GM18498 (cell line): ENCODE measurements at regions not wholly inside any gene's neighbourhood (a gene's known extent, or its start where the extent isn't known, plus 50 kb on each side); places are given as distances from the start of the nearest gene placed in this dataset.
A peak's percentile ranks its signal among the peaks of the same experiment; 100 is the strongest.
"Not testable (repeated sequence)": the region's sequence is repeated elsewhere in the genome, so short reads cannot be mapped to it uniquely, and the experiment has no call there.

Experiments used
- ATAC-seq: cut with Tn5 transposase; IDR thresholded peaks from one replicate; pipeline ENCODE4 v1.9.1; 2021; ENCODE audit warnings: mild to moderate bottlenecking, moderate library complexity; ENCODE audit not compliant: unreplicated experiment

DNA sequence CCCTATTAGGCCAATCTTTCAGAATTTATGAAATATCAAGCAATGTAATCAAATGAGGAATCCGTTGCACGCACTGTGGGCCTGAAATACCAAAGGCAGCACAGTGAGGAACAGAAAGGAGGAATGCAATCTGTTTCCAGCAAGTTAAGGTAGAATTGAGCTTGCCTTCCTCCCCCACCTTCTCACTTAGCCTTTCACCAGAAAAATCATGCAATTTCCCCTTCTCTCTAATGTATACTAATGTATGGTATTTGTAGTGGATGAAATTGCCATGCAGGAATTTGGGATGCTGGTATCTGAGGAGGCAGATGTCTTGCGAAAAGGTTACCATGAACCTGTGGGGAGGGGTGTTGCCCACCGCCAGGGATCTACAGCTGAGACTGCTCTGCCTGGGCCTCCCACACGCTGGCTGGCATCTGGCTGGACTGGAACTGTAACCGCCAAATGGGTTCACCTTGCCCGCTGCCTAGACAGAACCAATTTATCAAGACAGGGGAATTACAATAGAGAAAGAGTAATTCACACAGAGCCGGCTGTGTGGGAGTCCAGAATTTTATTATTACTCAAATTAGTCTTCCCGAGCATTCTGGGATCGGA is 222.4 kb upstream of the MYLIP start:
- no peak for ATAC-seq

DNA sequence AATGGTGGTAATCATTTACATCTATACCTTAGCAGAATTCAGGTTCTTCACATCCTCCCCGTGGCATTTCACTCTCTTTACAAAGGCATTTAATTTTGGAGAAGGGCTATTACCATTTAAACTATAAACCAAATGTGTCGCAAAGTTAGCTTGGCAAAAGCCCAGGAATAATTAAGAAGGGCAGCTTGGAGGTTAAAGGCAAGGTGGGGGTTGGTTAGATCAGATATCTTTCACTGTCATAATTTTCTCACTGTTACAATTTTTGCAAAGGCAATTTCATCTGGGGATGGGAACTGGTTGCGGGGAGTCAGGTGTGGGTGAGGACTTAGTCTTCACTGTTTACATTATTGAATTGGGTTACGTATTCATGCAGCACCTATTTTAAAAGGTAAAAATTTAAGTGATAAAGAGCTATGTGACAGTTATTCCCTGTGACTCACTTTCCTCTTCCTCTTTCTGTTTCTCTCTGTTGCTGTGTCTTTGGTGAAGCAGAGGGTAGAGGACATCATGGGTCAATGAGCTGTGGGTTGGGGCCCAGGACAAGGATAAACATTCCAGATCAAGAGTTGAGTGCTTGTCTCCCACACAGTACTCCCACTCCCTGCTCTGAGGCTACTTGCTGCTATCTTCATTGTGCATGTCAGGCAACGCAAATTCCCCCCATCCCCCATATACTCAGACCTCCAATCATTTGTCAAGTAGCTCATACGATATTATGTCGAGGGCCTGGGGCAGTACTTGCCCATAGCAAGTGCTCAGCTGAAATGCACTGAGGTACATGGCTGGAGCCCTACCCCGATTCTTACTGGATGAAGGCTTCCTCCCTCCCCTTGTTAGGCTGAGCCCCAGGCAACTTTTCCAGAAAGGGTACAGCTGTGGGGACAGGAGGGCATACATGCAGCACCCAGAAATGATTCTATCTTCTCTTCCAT is 223.1 kb upstream of the MYLIP start:
- ATAC-seq: peak; percentile 27

DNA sequence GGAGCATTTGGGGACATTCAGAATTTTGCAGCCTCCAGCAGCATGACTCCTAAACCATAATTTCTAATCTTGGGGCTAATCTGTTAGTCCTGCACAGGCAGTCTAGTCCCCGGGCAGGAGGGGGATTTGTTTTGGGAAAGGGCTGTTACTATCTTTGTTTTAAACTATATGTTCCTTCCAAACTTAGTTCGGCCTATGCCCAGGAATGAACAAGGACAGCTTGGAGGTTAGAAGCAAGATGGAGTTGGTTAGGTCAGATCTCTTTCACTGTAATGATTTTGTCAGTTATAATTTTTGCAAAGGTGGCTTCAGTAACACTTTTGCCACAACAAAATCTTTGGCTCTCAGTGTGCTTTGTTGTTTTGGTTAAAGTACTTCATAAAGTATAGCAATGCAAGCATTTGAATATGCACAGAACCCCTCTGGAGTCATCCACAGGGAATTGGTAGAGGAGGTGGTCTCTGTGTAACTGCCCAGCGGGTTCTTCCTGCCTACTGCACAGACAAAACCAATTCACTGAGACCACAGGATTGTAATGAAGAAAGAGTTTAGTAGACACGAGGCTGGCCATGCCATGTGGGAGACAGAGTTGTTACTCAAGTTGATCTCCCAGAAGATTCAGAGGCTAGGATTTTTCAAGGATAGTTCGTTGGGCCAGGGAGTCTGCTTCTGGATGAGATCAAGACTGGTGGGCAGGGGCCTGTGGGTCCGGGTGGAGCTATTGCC is 224.1 kb upstream of the MYLIP start:
- no peak for ATAC-seq

DNA sequence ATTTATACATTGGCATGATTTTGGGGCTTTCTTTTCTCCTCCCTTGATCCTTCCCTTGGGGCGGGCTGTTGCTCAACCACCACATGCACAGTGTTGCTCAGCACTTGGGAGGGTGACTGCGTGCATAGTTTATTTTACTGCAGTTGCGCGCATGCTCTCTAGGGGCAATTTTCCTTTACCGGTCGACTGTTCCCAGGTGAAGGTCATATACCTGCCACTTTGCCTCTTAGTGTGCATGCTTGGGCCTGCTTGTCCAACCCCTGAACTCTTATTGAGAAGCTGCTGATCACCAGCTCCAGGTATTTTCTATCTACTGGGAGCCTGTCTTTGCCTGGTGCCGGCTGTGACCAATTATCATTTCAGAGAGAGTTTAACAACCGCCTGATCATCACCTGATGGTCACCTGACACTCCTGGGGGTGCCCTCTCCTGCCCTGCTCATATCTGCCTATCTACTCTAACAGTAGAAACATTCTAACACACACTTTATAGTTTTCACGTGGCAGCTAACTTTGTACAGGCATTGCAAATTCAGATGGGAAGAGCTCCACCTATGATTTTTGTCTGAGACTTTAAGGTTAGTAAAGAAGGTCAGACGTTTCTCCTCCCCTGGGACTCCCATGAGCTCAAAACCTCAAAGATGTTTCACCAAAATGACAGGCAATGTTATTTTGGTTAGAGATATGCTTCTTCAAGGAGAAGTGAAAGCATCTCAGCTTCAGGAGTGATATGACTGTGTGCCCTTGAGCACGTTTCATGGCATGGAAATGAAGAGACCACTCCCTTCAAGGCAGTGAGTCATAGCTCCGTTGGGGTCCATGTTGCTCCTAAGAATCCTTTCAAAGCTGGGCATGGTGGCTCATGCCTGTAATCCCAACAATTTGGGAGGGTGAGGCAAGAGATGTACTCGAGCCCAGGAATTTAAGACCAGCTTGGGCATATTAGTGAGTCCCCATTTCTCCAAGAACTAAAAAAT is 227.5 kb upstream of the MYLIP start:
- peak; percentile 90 for ATAC-seq

GRCh38 chr6:15898693-15899092 is 230.2 kb upstream of the MYLIP start:
- ATAC-seq: no peak

DNA sequence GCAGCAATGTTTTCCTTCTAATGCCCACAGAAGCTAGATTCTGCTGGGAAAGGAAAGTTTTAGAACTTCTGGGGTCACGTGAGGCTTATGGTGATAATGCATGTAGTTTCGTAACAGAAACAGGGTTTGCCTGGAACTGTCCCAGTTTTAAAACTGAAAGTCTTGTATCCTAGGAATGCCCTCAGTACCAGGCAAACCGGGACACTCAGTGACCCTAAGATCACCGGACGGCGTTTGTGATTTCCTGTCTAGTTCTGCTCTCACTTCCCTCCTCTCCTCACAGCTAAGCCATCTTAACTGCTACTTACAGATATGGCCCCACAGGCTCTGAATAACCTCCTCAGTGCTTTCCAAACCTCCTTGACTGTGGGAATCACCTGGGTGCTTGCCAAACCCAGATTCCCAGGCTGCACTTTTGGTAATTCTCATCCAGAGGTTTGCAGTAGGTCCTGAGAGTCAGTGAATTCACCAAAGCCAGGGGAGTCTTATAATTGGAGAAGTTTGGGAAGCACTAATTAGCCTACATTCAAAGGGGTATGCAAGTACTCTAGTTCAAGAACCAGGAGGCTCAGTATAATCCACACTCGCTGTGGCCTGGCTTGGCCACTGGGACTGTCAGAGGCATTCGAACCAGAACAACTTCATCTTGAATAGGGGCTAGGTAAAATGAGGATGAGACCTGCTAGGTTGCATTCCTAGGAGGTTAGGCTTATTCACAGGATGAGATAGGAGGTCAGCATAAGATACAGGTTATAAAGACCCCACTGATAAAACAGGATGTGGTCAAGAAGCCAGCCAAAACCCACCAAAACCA is 231.6 kb upstream of the MYLIP start:
- no peak for ATAC-seq

- no peak for ATAC-seq
These were observed 232.3 kb upstream of the DTNBP1 start for GRCh38 chr6:15894973-15895725.

DNA sequence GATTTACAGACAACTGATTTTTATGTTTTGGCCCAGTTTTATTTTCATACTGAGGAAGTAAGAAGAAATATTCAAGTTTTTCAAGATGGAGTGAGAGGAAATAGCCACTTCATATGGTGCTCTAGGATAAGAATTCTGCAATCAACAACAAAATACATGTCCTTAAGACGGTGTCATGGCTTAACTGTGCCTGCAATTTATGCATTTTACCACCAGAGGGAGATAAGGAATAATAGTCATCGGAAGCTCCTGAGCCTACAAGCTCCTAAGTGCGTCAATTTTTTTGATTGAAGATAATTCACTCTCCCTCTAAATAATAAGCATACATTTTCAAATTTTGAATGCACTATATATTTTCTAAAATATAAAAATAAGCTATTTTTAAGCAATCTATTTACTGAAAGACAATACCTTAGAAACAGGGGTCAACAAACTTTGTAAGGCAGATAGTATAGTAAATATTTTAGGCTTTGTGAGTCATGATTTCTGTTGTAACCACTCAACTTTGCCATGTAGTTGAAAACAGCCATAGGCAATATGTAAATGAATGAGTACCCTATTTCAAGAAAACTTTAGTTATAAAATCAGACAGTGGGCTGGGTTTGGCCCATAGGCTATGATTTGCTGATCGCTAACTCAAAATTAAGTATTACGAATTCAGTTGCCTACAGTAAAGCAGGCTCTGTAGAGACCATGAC is 230.9 kb upstream of the DTNBP1 start:
- no peak for ATAC-seq

- ATAC-seq: no peak
These were observed 229.5 kb upstream of the DTNBP1 start for GRCh38 chr6:15892369-15892768.

DNA sequence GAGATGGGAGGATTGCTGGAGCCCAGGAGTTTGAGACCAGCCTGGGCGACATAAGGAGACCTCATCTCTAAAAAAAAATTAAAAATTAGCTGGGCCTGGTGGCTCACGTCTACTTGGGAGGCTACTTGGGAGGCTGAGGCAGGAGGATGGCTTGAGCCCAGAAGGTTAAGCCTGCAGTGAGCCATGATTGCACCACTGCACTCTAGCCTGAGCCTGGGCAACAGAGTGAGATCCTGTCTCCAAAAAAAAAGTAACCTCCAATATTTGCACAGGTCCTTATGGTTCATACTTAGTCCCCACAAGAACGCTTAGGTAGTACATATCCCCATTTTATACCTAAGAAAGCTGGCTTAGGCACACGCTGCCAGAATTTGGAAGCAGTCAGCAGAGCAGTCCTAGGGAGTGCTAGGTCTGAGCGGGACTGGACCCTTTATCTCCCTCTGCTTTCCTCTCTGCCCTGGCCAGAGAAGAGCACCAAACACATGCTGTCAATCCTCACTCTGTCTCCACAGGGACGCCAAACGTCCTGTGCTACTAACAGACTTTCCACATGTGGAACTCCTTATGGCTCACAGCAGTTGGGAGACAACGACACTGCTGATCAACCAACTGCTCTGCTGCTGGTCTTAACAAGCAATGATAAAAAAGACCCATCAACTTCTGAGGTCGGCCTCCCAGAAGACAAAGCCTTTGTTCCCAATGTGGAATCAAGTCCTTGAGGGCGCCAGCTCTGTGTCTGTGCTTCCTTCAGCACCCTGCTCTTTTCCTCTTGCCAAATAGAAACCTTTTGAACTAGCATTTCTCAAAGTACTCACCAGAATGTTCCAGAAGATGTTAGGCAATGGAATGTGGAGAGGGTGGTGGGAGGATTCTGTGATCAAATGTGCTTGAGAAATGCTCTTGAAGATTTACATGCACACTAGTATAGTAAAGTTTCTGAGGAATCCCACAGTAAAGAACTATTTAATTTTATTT is 226.3 kb upstream of the DTNBP1 start:
- ATAC-seq: no peak

DNA sequence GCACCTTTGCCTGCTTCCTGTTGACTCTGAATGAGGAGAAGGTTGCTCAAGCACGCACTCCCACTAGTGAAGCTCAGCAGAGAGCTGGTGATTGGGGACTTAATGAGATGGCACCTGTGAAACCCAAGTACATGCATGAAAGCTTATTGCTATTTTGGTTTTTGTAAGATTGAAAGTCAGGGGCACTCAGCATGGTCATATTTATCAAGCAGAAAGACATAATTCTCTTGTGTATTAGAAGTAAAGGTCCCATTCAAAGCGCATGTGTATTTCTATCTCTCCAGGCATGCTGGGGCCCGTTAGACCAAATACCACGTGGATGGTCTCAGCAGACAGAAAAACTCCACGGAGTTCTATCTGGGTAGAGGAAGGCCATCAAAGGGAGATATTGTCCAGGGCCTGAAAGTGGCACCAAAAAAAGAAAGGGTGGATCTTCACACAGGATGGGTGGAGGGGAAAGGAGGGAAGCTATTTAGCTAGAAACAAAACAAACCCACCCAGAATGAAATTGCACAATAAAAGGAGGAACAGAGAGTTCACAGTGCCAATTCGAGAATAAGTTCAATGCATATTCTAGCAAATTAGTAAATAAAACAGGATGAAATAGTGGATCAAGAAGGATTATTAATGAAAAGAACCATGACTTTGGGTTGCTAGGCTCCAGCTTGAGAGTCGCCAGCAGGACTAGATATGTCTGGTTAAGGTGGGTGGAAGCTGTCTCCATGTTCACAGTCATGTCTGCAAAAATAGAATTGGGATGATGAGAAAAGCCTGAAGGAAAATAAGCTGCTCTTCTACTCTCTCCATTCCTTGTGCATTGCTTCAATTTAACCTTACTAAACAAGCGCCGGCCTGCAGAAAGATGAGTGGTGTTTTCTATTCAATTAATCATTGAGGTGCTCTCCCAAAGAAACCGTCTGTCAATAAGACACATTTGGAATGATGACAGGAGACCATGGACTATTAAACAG is 224.9 kb upstream of the DTNBP1 start:
- ATAC-seq: no peak

DNA sequence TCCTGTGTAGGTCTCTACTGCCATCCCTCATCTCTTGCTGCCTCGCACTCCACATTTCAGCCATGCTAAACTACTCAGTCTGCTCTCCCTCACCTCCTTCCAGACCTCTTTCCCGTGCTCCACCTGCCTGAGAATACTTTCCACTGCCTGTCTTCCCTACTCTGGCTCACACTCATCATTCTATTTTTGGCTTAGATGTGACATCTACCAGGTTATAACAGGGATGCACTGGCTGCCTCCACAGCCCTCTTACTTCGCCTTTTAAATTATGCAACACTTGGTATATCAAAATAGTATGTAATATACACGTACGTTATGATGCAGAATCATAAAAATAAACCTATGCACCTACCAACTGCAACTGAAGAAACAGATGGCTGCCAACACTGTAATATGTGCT is 222.8 kb upstream of the DTNBP1 start:
- no peak for ATAC-seq

DNA sequence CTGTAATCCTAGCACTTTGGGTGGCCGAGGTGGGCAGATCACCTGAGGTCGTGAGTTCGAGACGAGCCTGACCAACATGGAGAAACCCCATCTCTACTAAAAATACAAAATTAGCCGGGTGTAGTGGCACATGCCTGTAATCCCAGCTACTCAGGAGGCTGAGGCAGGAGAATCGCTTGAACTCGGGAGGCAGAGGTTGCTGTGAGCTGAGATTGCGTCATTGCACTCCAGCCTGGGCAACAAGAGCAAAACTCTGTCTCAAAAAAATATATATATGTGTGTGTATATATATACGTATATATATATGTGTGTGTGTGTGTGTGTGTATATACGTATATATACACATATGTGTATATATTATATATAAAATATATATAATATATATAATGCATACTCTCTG is 220.8 kb upstream of the DTNBP1 start:
- ATAC-seq: not testable (repeated sequence)

DNA sequence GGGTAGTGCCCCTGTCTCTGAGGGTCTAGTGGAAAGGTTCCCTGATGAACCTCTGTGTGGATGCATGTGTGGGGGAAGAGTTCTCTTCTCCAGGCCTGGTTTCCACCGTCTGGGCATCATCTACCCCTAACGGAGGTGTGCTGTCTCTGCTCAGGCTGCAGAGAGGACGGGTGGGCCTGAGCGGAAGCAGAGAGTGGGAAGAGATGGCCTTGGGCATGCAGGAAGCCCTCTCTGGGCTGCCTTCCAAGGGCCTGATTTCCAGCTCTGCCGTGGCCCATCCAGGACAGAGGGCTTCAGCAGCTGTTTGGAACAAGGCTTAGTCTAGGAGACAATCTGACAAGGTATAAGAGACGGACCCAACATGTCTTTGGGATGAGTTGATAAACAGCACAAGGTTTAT is 220.1 kb upstream of the DTNBP1 start:
- ATAC-seq: no peak

- no peak for ATAC-seq
These were observed 219.5 kb upstream of the DTNBP1 start for GRCh38 chr6:15882345-15882744.

DNA sequence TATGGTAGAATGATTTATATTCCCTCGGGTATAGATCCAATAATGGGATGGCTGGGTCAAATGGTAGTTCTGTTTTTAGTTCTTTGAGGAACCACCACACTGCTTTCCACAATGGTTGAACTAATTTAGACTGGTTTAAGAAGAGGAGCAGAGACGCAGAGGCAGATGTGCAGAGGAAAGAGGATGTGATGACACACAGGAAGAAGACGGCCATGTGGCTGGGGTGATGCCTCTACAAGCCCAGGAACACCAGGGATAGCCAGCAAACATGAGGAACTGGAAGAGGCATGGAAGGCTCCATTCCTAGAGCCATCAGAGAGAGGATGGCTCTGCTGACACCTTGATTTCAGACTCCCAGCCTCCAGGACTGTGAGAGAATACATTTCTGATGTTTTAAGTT is 218.3 kb upstream of the DTNBP1 start:
- ATAC-seq: no peak
